GM12892 (cell line): ENCODE measurements at regions not wholly inside any gene's neighbourhood (a gene's known extent, or its start where the extent isn't known, plus 50 kb on each side); places are given as distances from the start of the nearest gene placed in this dataset.

Experiments
- POLR2A ChIP-seq: IDR thresholded peaks from 2 replicates; pipeline ENCODE4 v1.6.1; 2011; ENCODE audit warnings: low read depth, low read length, control low read depth
- POLR2AphosphoS5 ChIP-seq: IDR thresholded peaks from 2 replicates; pipeline ENCODE4 v1.6.1; 2011; ENCODE audit warnings: low read depth, low read length, control low read depth
- TAF1 ChIP-seq: IDR thresholded peaks from 2 replicates; pipeline ENCODE4 v1.6.1; 2011; ENCODE audit warnings: low read depth, mild to moderate bottlenecking, control low read depth, low read length, borderline replicate concordance

DNA sequence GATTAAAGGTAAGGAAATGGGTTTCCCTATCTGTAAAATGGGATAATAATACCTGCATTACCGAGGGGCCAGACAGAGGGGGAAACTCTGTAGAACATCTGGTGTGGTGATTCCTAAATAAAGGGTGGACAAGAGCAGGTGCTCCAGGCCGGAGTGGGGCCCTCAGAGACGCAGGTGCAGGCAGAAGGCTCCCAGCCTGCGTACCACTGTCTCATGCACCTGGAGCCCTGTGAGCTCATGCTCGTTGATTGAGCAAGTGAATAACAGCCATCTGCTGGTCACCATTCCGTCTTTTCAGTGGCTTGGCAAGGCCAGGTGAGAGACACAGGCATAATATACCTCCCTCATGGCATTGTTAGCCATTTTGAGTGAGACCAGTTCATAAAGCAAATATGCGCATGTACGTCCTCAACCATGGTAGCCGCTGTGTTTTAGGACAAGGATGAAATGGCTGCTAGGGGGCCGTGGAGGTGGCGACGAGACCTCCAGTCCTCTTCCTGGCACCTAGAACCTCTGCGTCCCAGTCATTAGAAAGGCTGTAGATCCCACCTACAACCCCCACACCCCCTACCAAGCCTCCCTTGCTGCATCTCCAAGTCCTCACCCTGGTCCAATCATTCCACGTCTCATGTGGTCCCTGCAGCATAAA lies 198.0 kb upstream of the MVB12B start:
- TF ChIP-seq POLR2A (no peak), TAF1 (no peak), POLR2AphosphoS5 (no peak)
